ENCODE measurements at regions not wholly inside any gene's neighbourhood (a gene's known extent, or its start where the extent isn't known, plus 50 kb on each side); places are given as distances from the start of the nearest gene placed in this dataset.

- no peaks in the 10 kb centered on the region for H3K4me1 ChIP-seq (ENCODE audit: control insufficient read depth, insufficient read depth, low read length)
- DNase-seq (ENCODE audit: low read depth in 4 of 6, low spot score in 6 of 6): peak in 1 of 6 donors; percentile 22
- no peak overlapping the region for H3K27ac ChIP-seq (ENCODE audit: low read depth, low read length)
- H3K36me3 ChIP-seq (ENCODE audit: control insufficient read depth, insufficient read depth, low read length): no peaks in the 10 kb centered on the region
- no CpG with 5 or more reads among the region's 6 CpGs for WGBS (ENCODE audit: insufficient coverage)
- no peaks in the 10 kb centered on the region for H3K9me3 ChIP-seq (ENCODE audit: control insufficient read depth, insufficient read depth, low read length)
- no peak overlapping the region for H3K4me3 ChIP-seq (ENCODE audit: low read depth, low read length)
- H3K27me3 ChIP-seq (ENCODE audit: control insufficient read depth, insufficient read depth, low read length): peaks cover 2% of the 10 kb centered on the region
Observed at GRCh38 chr6:94065707-94066337, 646.5 kb upstream of the EPHA7 start.

DNA sequence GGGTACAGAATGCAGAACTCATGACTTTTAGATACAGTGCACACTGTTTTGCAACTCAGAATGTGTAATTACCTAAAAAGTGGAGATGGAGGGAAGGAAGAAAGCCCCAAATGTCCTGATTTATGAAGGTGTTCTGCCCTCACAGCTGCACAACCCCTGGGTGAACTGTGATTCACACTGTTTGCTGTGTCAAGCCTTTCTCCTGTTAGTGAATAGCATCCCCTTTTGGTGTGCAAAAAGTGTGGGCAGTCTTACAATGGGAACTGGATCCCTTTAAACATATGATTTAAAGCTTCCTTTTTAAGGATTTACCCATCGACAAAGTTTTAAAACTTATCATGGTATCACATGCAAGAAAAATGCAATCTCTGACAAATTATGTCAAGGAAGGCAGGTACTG is 633.4 kb upstream of the EPHA7 start:
- Histone ChIP-seq H3K36me3 (ENCODE audit: control insufficient read depth, insufficient read depth, low read length) (no peaks in the 10 kb centered on the region), H3K9me3 (ENCODE audit: control insufficient read depth, insufficient read depth, low read length) (no peaks in the 10 kb centered on the region), H3K27ac (ENCODE audit: low read depth, low read length) (peak overlapping the region; percentile 5), H3K4me3 (ENCODE audit: low read depth, low read length) (no peak overlapping the region), H3K27me3 (ENCODE audit: control insufficient read depth, insufficient read depth, low read length) (no peaks in the 10 kb centered on the region), H3K4me1 (ENCODE audit: control insufficient read depth, insufficient read depth, low read length) (no peaks in the 10 kb centered on the region)
- peak in 2 of 6 donors; percentile 44 to 58 for DNase-seq (ENCODE audit: low read depth in 4 of 6, low spot score in 6 of 6)
- no CpG with 5 or more reads among the region's 1 CpG for WGBS (ENCODE audit: insufficient coverage)

DNA sequence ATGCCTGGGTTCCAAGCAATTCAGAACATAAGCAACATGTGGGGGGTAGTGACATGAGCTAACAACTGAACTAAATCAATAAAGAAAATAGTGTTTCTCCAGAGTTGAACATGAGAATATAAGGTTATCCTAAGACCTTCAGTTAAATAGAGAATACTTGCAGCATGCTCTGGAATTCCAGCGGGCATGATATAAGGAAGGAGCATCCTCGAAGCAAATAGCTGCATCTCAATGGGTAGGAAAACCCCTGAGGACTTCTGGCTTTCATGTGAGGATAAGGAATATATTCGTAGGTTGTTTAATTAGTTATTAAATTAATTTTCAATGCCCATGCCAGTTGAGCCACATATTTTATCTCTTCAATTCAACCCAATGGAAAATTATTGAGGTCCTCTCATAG is 631.2 kb upstream of the EPHA7 start:
- DNase-seq (ENCODE audit: low read depth in 4 of 6, low spot score in 6 of 6): no peak
- 92% methylated on average over 2 of the region's 3 CpGs for WGBS (ENCODE audit: insufficient coverage)
- no peaks in the 10 kb centered on the region for H3K27me3 ChIP-seq (ENCODE audit: control insufficient read depth, insufficient read depth, low read length)
- H3K27ac ChIP-seq (ENCODE audit: low read depth, low read length): no peak overlapping the region
- no peak overlapping the region for H3K4me3 ChIP-seq (ENCODE audit: low read depth, low read length)
- H3K9me3 ChIP-seq (ENCODE audit: control insufficient read depth, insufficient read depth, low read length): no peaks in the 10 kb centered on the region
- no peaks in the 10 kb centered on the region for H3K36me3 ChIP-seq (ENCODE audit: control insufficient read depth, insufficient read depth, low read length)
- H3K4me1 ChIP-seq (ENCODE audit: control insufficient read depth, insufficient read depth, low read length): no peaks in the 10 kb centered on the region

DNA sequence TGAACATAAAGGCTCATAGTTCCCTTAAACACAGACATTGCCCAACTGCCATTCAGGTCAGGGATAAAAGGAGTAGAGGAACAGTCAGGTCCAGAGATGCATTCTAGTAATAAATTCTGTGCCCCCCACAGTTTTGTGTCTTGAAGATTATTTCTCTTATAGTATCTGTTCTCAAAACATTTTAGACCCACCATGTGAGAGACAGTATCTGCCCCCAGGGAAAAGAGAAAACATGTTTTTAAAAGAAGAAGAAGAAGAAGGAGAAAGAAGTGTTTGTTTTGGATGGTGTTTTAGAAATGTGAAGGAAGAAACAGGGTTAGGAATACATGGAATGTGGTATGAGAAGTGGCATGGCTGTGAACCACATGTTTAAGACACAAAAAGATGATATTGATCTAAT is 629.6 kb upstream of the EPHA7 start:
- DNase-seq (ENCODE audit: low read depth in 4 of 6, low spot score in 6 of 6): peak in 1 of 6 donors; percentile 26
- H3K4me3 ChIP-seq (ENCODE audit: low read depth, low read length): no peak overlapping the region
- H3K9me3 ChIP-seq (ENCODE audit: control insufficient read depth, insufficient read depth, low read length): no peaks in the 10 kb centered on the region
- no peak overlapping the region for H3K27ac ChIP-seq (ENCODE audit: low read depth, low read length)
- no peaks in the 10 kb centered on the region for H3K36me3 ChIP-seq (ENCODE audit: control insufficient read depth, insufficient read depth, low read length)
- no peaks in the 10 kb centered on the region for H3K4me1 ChIP-seq (ENCODE audit: control insufficient read depth, insufficient read depth, low read length)
- no peaks in the 10 kb centered on the region for H3K27me3 ChIP-seq (ENCODE audit: control insufficient read depth, insufficient read depth, low read length)

DNA sequence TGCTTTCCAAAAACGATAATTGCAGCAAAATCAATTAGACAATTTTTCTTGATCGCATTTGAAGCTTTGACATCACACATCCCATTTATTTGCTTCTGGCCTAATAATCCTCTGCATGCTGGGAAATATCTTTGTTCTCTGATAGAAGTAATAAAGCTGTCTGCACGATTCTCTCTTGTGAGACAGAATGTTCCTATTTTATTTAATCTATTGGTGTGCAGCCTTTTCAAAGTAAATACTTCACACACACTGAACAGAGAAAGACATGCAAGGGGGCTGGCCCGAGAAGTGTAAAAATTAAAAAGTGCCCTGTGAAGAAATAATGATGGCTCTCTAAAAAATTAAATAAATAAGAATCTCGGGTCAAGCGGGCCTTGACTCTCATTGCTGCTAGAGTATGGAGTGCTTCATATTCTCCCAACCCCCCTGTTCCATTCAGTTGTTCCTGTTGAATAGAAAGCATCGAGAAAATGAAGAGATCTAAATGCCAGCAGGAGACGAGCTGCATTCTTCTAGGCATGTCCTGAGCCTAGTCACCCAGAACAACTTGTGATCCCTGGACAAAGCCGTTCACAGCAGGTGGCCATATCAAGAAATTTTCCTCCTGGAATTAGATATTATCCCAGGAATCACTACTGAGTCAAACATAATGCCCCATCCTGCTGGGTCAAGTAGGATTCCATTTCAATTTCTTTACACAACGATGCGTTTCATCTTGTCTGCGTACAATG is 625.9 kb upstream of the EPHA7 start:
- peak in 2 of 6 donors; percentile 36 to 71 for DNase-seq (ENCODE audit: low read depth in 4 of 6, low spot score in 6 of 6)
- Histone ChIP-seq H3K36me3 (ENCODE audit: control insufficient read depth, insufficient read depth, low read length) (no peaks in the 10 kb centered on the region), H3K27ac (ENCODE audit: low read depth, low read length) (peak overlapping the region; percentile 0), H3K9me3 (ENCODE audit: control insufficient read depth, insufficient read depth, low read length) (no peaks in the 10 kb centered on the region), H3K4me3 (ENCODE audit: low read depth, low read length) (peak overlapping the region; percentile 0), H3K27me3 (ENCODE audit: control insufficient read depth, insufficient read depth, low read length) (no peaks in the 10 kb centered on the region), H3K4me1 (ENCODE audit: control insufficient read depth, insufficient read depth, low read length) (no peaks in the 10 kb centered on the region)
- WGBS (ENCODE audit: insufficient coverage): 8% methylated on average over 2 of the region's 12 CpGs

DNA sequence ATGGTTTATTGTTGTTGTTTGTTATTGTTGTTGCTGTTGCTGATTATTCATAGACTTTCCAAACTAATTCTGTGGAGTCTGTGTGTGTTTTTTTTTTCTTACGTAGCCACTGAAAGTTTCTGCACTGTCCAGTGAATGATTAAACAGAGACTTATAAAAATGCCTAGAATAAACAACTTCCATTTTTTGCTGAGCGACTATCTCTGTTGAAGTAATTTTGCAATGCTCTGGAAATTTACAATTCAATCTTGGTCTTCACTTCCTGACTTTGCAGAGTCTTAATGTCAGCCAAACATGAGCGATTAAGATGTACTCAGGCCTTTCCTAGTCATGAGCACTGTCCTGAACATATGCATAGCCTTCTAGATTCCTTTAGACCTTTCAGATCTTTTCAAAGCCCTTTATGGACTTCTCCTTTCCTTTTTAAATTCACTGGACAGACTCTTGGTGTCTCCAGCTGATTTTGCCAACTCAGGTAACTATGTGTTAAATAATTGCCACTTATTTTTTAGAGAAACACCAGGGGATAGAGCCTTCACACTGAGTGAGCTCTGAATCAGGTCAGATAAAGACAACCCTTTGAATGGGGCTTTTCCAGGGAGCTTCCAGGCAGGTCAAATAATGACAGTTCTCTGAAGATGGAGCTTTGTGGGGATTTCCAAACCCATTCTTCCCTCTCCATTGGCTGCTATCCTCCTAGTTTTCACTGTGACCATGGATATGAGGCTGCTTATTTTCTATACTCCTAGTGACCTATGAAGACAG is 622.8 kb upstream of the EPHA7 start:
- DNase-seq (ENCODE audit: low read depth in 4 of 6, low spot score in 6 of 6): no peak
- 90% methylated on average over 2 of the region's 3 CpGs for WGBS (ENCODE audit: insufficient coverage)
- Histone ChIP-seq H3K27ac (ENCODE audit: low read depth, low read length) (no peak overlapping the region), H3K27me3 (ENCODE audit: control insufficient read depth, insufficient read depth, low read length) (no peaks in the 10 kb centered on the region), H3K36me3 (ENCODE audit: control insufficient read depth, insufficient read depth, low read length) (no peaks in the 10 kb centered on the region), H3K4me1 (ENCODE audit: control insufficient read depth, insufficient read depth, low read length) (no peaks in the 10 kb centered on the region), H3K9me3 (ENCODE audit: control insufficient read depth, insufficient read depth, low read length) (no peaks in the 10 kb centered on the region), H3K4me3 (ENCODE audit: low read depth, low read length) (no peak overlapping the region)

- Histone ChIP-seq H3K27me3 (ENCODE audit: control insufficient read depth, insufficient read depth, low read length) (no peaks in the 10 kb centered on the region), H3K4me3 (ENCODE audit: low read depth, low read length) (no peak overlapping the region), H3K9me3 (ENCODE audit: control insufficient read depth, insufficient read depth, low read length) (peaks cover 6% of the 10 kb centered on the region), H3K27ac (ENCODE audit: low read depth, low read length) (no peak overlapping the region), H3K4me1 (ENCODE audit: control insufficient read depth, insufficient read depth, low read length) (no peaks in the 10 kb centered on the region), H3K36me3 (ENCODE audit: control insufficient read depth, insufficient read depth, low read length) (no peaks in the 10 kb centered on the region)
- WGBS (ENCODE audit: insufficient coverage): 88% methylated on average over 2 of the region's 3 CpGs
- no peak for DNase-seq (ENCODE audit: low read depth in 4 of 6, low spot score in 6 of 6)
Observed at GRCh38 chr6:94036024-94036423, 616.7 kb upstream of the EPHA7 start.

- H3K36me3 ChIP-seq (ENCODE audit: control insufficient read depth, insufficient read depth, low read length): no peaks in the 10 kb centered on the region
- H3K4me3 ChIP-seq (ENCODE audit: low read depth, low read length): no peak overlapping the region
- H3K4me1 ChIP-seq (ENCODE audit: control insufficient read depth, insufficient read depth, low read length): no peaks in the 10 kb centered on the region
- no peak for DNase-seq (ENCODE audit: low read depth in 4 of 6, low spot score in 6 of 6)
- no peaks in the 10 kb centered on the region for H3K9me3 ChIP-seq (ENCODE audit: control insufficient read depth, insufficient read depth, low read length)
- H3K27ac ChIP-seq (ENCODE audit: low read depth, low read length): no peak overlapping the region
- WGBS (ENCODE audit: insufficient coverage): 100% methylated on average over 1 of the region's 1 CpG
- no peaks in the 10 kb centered on the region for H3K27me3 ChIP-seq (ENCODE audit: control insufficient read depth, insufficient read depth, low read length)
Observed at GRCh38 chr6:94027374-94027773, 608.0 kb upstream of the EPHA7 start.

GRCh38 chr6:94026575-94026974 is 607.2 kb upstream of the EPHA7 start:
- no peak overlapping the region for H3K4me3 ChIP-seq (ENCODE audit: low read depth, low read length)
- H3K27me3 ChIP-seq (ENCODE audit: control insufficient read depth, insufficient read depth, low read length): no peaks in the 10 kb centered on the region
- 87% methylated on average over 5 of the region's 8 CpGs for WGBS (ENCODE audit: insufficient coverage)
- no peak overlapping the region for H3K27ac ChIP-seq (ENCODE audit: low read depth, low read length)
- H3K36me3 ChIP-seq (ENCODE audit: control insufficient read depth, insufficient read depth, low read length): no peaks in the 10 kb centered on the region
- no peaks in the 10 kb centered on the region for H3K9me3 ChIP-seq (ENCODE audit: control insufficient read depth, insufficient read depth, low read length)
- H3K4me1 ChIP-seq (ENCODE audit: control insufficient read depth, insufficient read depth, low read length): no peaks in the 10 kb centered on the region
- DNase-seq (ENCODE audit: low read depth in 4 of 6, low spot score in 6 of 6): no peak
